Mesenteric fat pad (tissue), 1 donor: ENCODE measurements at regions not wholly inside any gene's neighbourhood (a gene's known extent, or its start where the extent isn't known, plus 50 kb on each side); places are given as distances from the start of the nearest gene placed in this dataset.

Experiments
- DNase-seq: peaks from one replicate; pipeline ENCODE4 v3.0.0-alpha.2; 2020; ENCODE audit warnings: low spot score
- donor health status: DM: yes; HTN: yes; CAD: no.

DNA sequence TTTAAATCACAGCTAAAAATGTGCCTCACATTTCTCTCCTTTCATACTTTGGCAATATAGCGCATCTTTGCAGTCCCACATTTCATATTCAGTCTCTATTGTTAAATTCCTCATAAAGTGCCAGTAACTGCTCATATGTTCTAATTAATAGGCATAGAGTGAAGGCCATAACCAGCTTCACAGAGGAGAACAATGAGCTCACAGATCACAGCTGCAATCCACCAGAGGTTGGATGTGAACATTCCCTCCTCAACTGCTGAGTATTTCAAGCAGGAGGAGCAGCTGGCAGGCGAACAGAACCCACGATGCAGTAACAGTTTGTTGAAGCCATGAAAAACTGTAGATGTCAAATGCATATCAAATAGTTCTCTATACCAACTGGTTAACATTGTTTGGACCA lies 2088.7 kb upstream of the AGA start:
- no peak for DNase-seq

DNA sequence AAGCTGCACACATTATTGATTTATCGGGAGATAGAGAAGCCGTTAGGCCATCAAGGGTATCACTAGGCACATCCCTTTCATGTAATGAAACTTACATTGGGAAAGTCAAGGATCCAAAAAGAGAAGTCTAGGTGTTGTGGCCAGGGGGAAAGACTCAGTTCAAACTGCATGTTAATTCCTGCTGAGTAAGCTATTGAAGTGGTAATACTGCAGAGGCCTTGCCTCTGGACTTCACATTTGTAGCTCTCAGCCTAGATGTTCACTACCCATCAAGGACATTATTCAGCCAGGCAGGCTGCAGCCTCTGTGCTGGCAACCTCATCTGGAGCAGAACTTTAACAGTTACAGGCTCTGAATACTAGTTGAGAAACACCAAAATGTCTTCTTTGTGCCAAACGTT lies 2094.5 kb upstream of the AGA start:
- no peak for DNase-seq

DNA sequence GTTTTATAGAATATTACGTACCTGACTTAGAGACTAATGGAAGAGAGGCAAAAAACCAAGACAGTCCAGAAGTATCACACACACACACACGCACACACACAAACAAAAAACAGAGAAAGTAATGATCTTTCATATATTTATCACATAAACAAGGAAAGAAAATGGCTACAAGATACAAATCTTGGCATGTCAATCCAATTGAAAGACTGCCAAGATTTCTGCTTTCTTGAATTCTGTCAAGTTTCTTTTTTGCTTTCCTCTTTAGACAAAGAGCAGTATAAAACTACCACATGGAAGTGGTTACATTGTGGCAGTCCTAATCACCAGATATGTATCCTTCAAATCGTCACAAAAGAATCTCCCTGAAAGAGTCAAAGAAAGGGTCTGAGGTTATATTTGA lies 2097.4 kb upstream of the AGA start:
- DNase-seq, result no peak

DNA sequence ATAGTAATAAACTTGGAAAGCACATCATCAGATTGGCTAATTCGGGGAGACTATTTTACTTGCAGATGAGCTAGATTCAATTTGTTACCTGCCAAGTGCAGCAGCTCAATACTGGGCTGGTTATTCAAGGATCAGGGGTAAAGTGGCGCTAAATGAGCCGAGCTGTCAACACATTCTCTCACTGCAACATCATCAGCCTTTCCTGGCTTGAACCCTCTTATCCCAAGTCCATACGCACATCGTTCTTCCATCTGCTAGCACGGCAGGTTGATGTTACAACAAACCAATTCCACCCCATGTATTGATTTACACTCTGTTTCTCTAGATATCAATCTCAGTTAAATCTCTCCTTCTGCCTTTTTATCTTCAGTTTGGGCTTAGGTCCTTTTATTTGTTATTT lies 2101.5 kb upstream of the AGA start:
- no peak for DNase-seq

DNA sequence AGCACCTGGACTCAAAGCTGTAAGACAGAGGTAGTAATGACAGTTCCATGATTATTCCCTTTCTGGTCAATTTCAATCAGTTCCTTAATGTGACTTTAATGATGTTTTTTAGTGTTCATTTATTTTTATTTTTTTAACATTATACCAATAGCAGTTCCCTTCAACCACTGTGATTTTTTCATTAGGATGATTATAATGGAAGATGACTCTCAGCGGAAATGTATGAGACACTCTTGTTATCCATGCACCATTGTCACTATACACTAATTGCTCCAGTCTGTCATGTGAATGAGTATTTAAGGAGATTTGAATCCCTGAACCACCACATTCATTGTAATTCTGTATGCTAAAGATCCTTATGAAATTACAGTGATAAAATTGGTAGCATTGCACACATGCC lies 2102.3 kb upstream of the AGA start:
- no peak for DNase-seq

DNA sequence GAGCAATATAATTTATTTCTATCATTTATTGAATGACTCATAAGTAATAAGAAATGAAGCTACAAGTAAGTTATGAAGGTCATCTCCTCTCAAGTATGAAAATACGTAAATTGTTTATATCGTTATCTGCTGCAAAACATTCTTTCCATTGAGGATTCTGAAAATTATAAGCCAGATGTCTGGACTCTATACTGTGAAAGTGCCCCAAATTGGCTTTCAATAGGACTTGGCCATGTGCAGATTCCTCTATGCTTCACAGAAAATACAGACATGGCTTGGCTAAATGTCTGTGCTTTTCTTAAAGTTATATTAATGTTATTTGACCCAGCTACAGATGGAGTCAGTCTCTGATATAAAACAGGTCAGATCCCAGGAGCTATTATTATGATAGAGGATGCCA lies 2109.9 kb upstream of the AGA start:
- DNase-seq, result no peak

DNA sequence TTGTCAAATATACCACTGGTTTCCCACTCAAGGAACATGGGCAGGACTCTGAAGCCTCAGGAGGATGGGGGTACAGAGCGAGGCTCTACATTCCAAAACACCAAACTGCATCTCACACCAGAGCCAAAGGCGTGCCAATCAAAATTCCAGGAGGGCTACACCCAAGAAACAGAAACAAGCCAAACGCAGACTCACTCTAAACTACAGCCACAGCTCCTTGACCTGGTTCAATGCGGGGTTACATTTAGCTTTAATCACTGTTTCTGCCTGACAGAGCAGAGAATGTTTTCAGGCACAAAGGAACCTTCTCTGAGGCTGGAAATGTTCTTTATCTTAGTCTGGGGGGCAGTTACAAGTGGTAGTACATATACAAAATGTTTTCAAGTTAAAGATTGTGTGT lies 2121.5 kb upstream of the AGA start:
- DNase-seq, result no peak

DNA sequence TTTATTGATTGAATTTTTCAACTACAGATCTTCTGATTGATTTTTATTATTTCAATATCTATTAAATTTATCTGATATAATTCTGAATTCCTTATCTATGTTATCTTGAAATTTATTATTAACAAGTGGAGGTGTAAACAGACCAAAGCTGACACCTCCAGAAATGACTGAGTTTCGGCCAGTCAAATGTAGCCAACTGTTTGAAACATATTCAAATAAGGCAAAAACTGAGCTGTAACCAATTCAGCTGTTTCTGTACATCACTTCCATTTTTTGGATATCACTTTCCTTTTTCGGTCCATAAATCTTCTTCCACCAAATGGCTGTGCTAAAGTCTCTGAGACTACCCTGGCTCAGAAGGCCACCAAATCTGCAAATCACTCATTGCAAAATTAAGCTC lies 2127.3 kb upstream of the AGA start:
- DNase-seq, result no peak

DNA sequence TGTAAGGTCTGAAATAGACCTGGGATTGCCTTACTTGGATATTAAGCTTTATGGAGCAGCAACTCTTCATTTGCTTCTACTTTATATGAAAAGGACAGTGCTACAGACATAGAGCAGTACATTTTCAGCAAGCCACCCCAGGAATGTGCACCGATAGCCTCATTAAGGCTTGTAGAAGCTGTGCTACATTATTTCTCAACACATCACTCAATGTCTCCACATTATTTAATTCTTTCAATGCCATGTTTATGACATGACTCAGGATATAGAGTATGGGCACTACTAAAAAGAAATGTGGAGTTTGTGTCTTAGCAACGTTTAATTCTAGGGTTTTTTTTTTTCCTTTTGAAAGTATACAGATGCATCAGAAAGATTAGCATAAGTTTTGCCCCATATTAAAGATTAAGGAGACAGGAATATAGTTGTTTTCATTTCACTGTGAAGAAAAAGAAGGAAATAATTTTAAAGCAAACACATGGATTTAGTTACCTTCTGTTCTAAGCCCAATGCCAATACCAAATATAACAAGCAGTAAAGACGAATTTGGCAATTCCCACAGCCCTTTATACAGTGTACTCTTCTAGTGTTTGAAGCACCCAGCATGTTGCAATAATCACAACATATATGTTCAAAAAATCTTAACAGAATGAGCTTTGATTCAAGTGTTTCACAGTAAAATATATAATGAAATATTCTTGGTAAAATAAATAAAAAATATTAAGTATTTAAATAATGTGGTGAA lies 2140.1 kb upstream of the AGA start:
- DNase-seq, result no peak

DNA sequence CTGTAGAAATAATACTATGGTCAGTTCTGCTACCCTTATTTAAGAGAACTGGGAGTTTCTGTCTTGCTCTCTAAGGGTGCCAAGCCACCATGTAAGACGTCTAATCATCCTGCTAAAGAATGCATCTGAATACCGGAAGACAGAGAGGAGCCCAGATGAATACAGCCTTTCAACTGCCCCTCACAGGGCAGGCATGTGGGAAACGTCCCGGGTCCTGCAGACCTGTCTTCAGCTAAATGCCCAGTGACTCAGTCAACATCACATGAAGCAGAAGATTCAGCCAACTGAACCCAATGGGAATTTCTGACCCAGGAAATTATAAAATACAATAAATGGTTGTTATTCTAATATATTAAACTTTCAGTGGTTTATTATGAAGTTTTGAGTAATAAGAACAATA lies 2141.0 kb upstream of the AGA start:
- DNase-seq, result no peak

DNA sequence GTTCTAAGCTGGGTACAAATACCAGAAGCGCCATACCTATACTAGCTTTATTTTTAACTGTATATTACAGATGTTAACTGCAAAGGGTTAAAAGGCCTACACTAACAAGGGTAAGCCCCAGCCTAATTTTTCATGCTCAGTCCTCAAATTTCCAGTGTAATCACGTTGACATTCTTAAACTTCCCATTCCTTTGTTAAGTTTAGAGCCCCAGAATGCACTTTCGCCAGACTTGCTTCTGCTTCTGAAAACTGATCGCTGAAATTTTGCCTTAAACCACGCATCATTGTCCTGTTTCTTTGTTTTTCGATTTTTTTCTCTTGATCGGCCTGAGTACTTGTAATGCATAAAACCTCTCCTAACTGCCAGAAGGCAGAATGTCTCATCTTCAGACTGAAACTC lies 2141.9 kb upstream of the AGA start:
- DNase-seq, result no peak

DNA sequence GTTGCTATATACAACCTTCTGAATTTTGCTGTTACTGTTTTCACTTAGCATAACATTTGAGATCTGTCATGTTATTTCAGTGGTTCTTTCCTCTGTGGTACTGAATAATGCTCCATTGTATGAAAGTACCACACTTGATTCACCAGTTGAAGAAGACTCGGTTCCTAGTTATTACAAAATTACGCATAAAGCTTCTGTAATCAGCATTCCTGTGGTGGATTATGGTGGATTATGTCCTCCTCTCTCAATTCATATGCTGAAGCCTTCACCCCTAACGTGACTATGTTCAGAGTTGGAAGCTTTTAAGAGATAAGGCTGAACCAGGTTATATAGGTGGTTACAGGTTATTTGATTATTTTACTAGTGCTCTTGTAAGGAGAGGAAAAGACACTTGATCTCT lies 2143.5 kb upstream of the AGA start:
- no peak for DNase-seq

DNA sequence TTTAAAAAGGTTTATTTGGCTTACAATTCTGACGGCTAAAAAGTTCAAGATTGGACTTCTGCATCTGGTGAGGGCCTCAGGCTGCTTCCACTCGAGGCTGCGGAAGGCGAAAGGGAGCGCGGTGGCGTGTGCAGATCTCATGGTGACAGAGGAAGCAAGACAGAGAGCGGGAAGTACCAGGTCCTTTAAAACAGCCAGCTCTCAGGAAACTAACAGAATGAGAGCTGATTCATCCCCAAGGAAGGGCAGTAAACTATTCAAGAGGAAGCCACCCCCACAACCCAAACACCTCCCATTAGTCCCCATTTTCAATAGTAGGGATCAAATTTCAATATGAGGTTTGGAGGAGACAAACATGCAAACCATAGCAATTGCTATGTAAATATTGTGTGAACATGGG lies 2144.2 kb upstream of the AGA start:
- DNase-seq, result no peak

DNA sequence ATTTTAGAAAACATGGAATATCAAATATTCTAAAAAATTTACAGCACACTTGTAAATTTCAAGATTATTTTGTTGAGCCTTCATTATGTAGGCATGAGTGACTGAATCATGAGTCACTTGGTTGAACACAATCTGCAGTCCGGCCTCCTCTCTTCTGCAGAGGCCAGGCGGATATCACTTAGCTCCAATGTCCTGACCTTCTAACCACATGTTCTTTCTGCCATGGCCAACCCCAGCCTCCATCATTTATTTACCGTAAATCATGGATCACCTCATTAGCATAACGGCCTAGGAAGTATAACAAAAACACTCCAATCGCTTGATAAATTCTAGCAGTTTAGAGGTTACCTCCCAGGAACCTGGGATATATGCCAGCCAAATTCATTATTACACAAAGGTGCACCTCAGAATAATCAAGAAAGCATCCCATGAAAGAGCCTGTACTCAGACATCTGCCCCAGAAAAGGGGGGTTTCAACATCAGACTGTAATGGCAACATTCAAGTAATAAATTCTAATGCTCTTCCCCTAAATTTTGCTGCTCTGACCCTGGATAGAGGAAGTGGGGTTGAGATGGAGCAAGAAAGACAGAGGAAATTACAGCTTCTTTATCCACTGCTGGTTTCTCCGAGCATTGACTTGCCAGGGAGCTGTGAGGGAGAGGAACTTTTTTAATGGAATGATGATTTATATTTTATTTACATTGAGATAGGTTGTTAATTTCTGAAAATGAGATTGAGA lies 2153.6 kb upstream of the AGA start:
- DNase-seq, result no peak

DNA sequence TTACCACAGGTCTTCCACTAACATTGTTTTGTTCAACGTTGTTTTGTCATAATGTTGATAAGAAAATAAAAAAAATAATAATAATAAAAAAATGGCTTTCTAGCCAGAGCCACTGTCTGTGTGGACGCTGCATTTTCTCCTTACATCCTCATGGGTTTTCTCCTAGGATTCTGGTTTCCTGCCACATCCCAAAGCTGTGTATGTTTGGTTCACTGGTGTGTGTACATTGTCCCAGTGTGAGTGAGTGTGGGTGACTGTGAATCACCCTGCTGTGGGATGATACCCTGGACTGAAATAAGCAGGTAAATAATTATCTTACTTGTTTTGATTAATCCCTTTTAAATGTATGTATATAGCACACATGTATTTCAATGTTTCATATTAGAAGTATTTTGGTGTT lies 2154.4 kb upstream of the AGA start:
- no peak for DNase-seq

DNA sequence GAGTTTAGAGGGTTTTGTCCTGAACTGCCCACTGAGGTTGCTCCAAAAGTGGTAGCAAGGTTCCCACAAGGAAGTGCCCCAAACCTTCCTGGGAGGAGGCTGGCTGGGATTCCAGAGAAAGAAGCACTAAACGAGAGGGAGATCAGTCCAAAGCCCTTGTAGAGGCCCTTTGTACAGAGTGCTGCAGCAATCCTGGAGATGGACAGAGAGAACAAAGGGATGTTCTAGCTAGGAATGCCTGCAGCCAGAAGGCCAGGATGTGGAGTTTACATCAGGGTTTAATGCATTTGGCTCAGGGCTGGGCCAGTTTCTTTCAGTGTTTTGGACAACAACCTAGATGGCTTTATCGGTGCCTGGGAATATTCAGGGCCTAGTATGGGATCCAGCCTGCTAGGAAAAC lies 2155.1 kb upstream of the AGA start:
- no peak for DNase-seq

DNA sequence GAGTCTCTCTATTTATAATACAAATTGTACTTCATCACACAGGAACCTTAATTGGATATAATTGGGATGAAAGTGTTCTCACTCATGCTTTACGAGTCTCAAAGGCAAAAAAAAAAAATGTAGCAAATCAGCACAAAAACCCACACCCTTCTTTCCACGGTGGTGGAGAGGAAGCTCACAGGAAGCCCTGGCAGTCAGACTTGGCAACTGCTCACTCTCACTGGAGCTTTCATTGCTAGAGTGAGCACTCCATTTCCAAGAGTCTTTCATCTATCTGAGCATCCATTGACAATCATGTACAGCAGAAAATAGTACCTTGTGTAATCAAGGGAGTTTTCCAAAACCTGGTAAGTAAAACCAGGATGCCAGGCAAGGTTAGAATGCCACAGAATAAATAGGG lies 2159.4 kb upstream of the AGA start:
- DNase-seq, result no peak

DNA sequence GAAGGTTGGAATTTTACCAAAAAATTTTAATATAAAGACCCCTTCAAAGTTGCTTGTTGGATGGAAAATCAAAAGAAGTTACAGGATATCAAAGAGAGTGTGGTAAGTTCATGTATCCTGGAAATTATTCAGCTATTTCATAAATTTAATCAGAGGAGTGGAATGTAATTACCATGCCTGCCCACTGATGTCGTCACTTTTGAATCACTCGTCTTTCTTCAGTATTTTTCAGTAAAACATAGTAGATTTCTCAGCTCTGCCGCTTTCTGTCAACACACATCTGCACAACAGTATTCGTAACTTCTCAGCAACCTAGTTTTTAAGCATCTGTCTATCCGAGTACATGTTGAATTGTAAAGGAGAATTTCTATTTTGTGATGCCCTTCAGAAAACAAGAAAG lies 2163.0 kb upstream of the AGA start:
- DNase-seq, result no peak

DNA sequence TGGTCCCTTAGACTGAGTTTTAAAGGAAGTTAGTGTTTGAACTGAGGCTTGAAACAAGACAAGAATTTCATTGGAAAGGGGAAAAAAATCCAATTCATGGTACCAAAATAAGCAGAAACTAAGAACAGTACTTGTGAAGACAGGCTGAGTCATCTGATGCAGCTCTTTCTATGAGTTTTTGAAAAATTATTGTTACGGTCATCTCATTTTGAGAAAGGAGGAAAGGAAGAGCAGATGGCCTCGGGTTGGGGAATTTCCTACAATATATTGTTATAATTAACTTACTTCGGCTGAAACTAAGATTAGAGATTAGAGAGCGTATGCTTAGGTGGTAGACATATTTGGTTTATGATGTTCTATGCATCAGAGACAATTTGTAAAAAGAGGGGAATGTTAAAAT lies 2164.8 kb upstream of the AGA start:
- DNase-seq, result no peak

DNA sequence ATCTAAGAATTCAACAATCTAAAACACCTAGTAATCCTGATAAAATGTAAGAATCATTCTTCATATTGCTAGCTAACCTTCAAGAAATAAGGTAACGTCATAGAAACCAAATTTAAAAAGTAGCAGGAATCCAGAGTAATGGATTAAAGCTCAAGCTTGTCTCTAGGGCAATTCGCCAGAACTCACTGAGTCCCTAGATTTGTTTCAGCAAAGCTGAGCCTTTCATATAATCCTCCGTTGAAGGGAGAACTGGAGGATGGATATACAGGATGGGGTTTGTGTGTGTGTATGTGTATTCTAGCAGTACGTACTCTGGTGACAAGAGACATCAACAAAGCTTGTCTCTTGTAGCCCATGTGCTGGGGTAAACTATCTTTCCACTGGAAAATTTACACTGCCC lies 2173.5 kb upstream of the AGA start:
- DNase-seq, result no peak

DNA sequence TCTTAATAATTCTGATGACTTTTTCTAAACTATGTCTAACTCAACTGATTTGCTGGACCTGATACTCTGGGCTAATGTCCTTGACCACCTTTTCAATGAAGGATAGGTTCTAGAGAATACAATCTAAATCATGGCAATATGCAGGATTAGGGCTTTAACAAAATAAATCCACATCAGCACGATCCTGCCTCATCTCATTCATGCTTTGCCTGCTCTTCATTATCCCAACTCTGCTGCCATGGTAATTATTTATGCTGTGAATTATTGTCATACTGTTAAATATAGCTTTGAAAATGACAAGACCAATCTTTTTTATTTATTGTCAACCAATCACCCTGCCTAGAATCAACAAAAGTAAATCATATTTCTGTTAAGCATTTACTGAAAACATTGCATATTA lies 2176.7 kb upstream of the AGA start:
- DNase-seq, result no peak

DNA sequence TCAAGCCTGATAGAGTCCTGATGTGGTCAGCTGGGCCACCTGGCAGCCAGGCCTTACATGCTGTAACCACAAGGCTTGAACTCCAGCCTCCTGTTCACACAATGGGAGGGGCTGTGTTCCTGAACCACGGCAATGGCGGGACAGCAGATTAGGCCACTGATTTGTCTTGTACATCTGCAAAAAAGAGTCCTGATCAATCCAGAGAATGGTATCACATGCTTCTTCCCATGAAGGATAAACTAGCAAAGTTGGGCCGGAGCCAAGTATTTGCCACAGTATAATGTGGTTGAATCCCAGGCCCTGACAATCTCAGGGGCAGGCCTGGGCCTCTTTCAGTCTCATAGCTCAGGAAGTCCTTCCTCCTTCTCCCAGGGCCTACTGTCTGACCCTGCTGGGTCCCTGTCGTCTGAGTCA lies 2182.5 kb upstream of the AGA start:
- DNase-seq, result no peak

DNA sequence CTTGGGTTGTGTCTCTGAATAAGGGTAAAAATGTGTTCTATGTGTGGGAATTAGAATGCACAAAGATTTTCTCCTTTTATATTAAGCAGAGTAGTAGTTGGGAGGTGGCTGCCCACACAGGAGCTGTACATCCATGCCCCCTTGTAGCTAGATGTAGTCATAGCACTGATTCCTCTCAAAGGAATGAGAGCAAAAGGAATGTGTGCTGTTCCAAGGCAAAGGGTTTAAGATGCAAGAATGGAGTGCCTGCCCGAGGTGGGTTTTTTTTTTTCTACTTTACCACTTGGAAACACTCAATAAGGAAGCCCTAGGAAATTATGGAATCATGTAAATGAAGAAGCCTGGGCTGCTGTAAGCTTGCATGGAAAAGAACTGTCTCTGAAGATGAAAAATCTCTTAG lies 2183.2 kb upstream of the AGA start:
- no peak for DNase-seq
